Activated CD8-positive, alpha-beta T cell treated with anti-CD3 and anti-CD28 coated beads for 36 hours (primary cell): ENCODE measurements at regions not wholly inside any gene's neighbourhood (a gene's known extent, or its start where the extent isn't known, plus 50 kb on each side); places are given as distances from the start of the nearest gene placed in this dataset.

Source experiments
- ATAC-seq: fragments of 200-7000 bp; cut with Tn5 transposase; one replicate; pipeline ENCODE4 v1.10.0; 2021; ENCODE audit warnings: mild to moderate bottlenecking, moderate library complexity
- CTCF ChIA-PET: fragments of 350-600 bp; sonication (Branson Sonifier 250); formaldehyde crosslinking; loops from one replicate; lab custom pipeline; 2021; ENCODE audit warnings: antibody characterized with exemption; lab: Charles Lee
- POLR2A ChIA-PET: fragments of 350-600 bp; sonication (Branson Sonifier 250); formaldehyde crosslinking; loops from one replicate; lab custom pipeline; 2021; ENCODE audit warnings: antibody characterized with exemption; lab: Charles Lee
- DNase-seq: peaks from one replicate; pipeline ENCODE4 v3.0.0-alpha.2; 2020
- H3K27ac Mint-ChIP-seq: one replicate; pipeline ENCODE4 v1.8.0; 2021; ENCODE audit warnings: mild to moderate bottlenecking, mixed read lengths
- H3K27me3 Mint-ChIP-seq: one replicate; pipeline ENCODE4 v1.8.0; 2021; ENCODE audit warnings: mixed read lengths
- H3K36me3 Mint-ChIP-seq: one replicate; pipeline ENCODE4 v1.8.0; 2021; ENCODE audit warnings: low read depth, mixed read lengths
- H3K4me1 Mint-ChIP-seq: one replicate; pipeline ENCODE4 v1.8.0; 2021; ENCODE audit warnings: low read depth, mixed read lengths
- H3K4me3 Mint-ChIP-seq: one replicate; pipeline ENCODE4 v1.8.0; 2021; ENCODE audit warnings: mild to moderate bottlenecking, moderate library complexity, mixed read lengths
- H3K9me3 Mint-ChIP-seq: one replicate; pipeline ENCODE4 v1.8.0; 2021; ENCODE audit warnings: mixed read lengths
- CTCF ChIP-seq: fragments of 200-600 bp; IDR thresholded peaks from one replicate; pipeline ENCODE4 v1.8.0; 2022; ENCODE audit warnings: antibody characterized with exemption, mild to moderate bottlenecking
- intact Hi-C: fragments of 100-400 bp; cut with micrococcal nuclease; formaldehyde crosslinking; loops from one replicate; pipeline ENCODE4 v1.10.0; 2022

- Mint-ChIP-seq H3K27me3 (no peaks in the 10 kb centered on the region), H3K36me3 (no peaks in the 10 kb centered on the region), H3K27ac (no peak overlapping the region), H3K4me3 (no peak overlapping the region), H3K4me1 (no peaks in the 10 kb centered on the region), H3K9me3 (peaks cover 1% of the 10 kb centered on the region)
- DNase-seq (no peak), ATAC-seq (no peak)
- intact Hi-C loops: no loop called here
- TF ChIP-seq CTCF: no peak
- POLR2A ChIA-PET: no interaction called here
- CTCF ChIA-PET: no interaction called here
Measured at GRCh38 chr2:193537531-193537930, 1342.8 kb upstream of the TMEFF2 start.

- no peaks in the 10 kb centered on the region for H3K36me3 Mint-ChIP-seq
- POLR2A ChIA-PET: no interaction called here
- H3K4me1 Mint-ChIP-seq: peaks cover 6% of the 10 kb centered on the region
Measured at GRCh38 chr2:193528458-193528857, 1333.7 kb upstream of the TMEFF2 start.

GRCh38 chr2:193527146-193527545, 1332.4 kb upstream of the TMEFF2 start:
- POLR2A ChIA-PET: no interaction called here
- Mint-ChIP-seq H3K36me3 (no peaks in the 10 kb centered on the region), H3K4me1 (peaks cover 6% of the 10 kb centered on the region), H3K4me3 (no peak overlapping the region), H3K9me3 (no peaks in the 10 kb centered on the region), H3K27ac (no peak overlapping the region), H3K27me3 (no peaks in the 10 kb centered on the region)
- intact Hi-C loops: no loop called here
- ATAC-seq (no peak), DNase-seq (no peak)
- CTCF ChIA-PET: no interaction called here
- no peak for TF ChIP-seq CTCF

More at GRCh38 chr2:193528458-193528857, 1333.7 kb upstream of the TMEFF2 start:
- Mint-ChIP-seq H3K9me3 (no peaks in the 10 kb centered on the region), H3K27ac (no peak overlapping the region), H3K27me3 (no peaks in the 10 kb centered on the region), H3K4me3 (no peak overlapping the region)
- no peak for DNase-seq
- TF ChIP-seq CTCF: no peak
- CTCF ChIA-PET: no interaction called here
- intact Hi-C loops: no loop called here
- ATAC-seq: peak; percentile 49

GRCh38 chr2:193523662-193524061, 1328.9 kb upstream of the TMEFF2 start:
- CTCF ChIA-PET: no interaction called here
- Mint-ChIP-seq H3K36me3 (no peaks in the 10 kb centered on the region), H3K4me3 (no peak overlapping the region), H3K9me3 (no peaks in the 10 kb centered on the region), H3K27me3 (no peaks in the 10 kb centered on the region), H3K27ac (no peak overlapping the region), H3K4me1 (peaks cover 10% of the 10 kb centered on the region)
- TF ChIP-seq CTCF: no peak
- intact Hi-C loops: no loop called here
- ATAC-seq (no peak), DNase-seq (no peak)
- POLR2A ChIA-PET: no interaction called here

- ChIA-PET POLR2A (no interaction called here), CTCF (no interaction called here)
- H3K4me1 Mint-ChIP-seq: peaks cover 7% of the 10 kb centered on the region
- no peak overlapping the region for H3K4me3 Mint-ChIP-seq
- no peak for TF ChIP-seq CTCF
- H3K27ac Mint-ChIP-seq: no peak overlapping the region
- H3K27me3 Mint-ChIP-seq: no peaks in the 10 kb centered on the region
- intact Hi-C loops: no loop called here
- no peak for DNase-seq
- peaks cover 1% of the 10 kb centered on the region for H3K9me3 Mint-ChIP-seq
- ATAC-seq: no peak
- no peaks in the 10 kb centered on the region for H3K36me3 Mint-ChIP-seq
Measured at GRCh38 chr2:193521523-193521922, 1326.8 kb upstream of the TMEFF2 start.
